ENCODE measurements at regions not wholly inside any gene's neighbourhood (a gene's known extent, or its start where the extent isn't known, plus 50 kb on each side); places are given as distances from the start of the nearest gene placed in this dataset.

- TF ChIP-seq CTCF (IDR thresholded peaks at IDR 0.05): no peak
- TF ChIP-seq REST (IDR thresholded peaks at IDR 0.05; ENCODE audit: low read depth, low read length): no peak
- no peak for TF ChIP-seq POLR2AphosphoS5 (IDR thresholded peaks at IDR 0.05; ENCODE audit: low read depth, low read length)
- no peak for TF ChIP-seq EZH2phosphoT487 (IDR thresholded peaks at IDR 0.05; ENCODE audit: borderline replicate concordance, low read depth)
- no peak for TF ChIP-seq YY1 (IDR thresholded peaks at IDR 0.05; ENCODE audit: low read depth)
- TF ChIP-seq RFX5 (IDR thresholded peaks at IDR 0.05; ENCODE audit: low read length): no peak
- TF ChIP-seq MAX (IDR thresholded peaks at IDR 0.05; ENCODE audit: low read depth): no peak
- no peak for TF ChIP-seq ZBTB33 (IDR thresholded peaks at IDR 0.05; ENCODE audit: borderline replicate concordance, low read depth)
- no peak for TF ChIP-seq RAD21 (IDR thresholded peaks at IDR 0.05; ENCODE audit: low read length)
- TF ChIP-seq ELF1 (IDR thresholded peaks at IDR 0.05): no peak
- TF ChIP-seq NRF1 (IDR thresholded peaks at IDR 0.05; ENCODE audit: low read depth, low read length): no peak
Observed at GRCh38 chr4:62601737-62602136, 1401.6 kb downstream of the ADGRL3 start.
